ENCODE measurements at regions not wholly inside any gene's neighbourhood (a gene's known extent, or its start where the extent isn't known, plus 50 kb on each side); places are given as distances from the start of the nearest gene placed in this dataset.

GRCh38 chr12:75717902-75718301 lies 206.5 kb upstream of the KRR1 start:
- DNase-seq, result peak; percentile 85

GRCh38 chr12:75716291-75717025 lies 205.0 kb upstream of the KRR1 start:
- peak; percentile 19 for DNase-seq

GRCh38 chr12:75715682-75716081 lies 204.3 kb upstream of the KRR1 start:
- DNase-seq, result no peak

DNA sequence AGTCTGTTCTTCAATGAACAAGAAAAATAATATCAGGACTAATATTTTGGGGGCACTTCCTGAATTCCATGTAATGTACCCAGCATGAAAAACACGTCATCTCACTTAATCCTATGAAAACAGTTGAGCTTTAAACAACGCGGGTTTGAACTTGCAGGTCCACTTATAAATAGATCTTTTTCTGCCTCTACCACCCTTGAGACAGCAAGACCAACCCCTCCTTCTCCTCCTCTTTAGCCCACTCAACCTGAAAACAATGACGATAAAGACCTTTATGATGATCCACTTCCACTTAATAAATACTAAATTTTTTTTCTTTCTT lies 203.9 kb upstream of the KRR1 start:
- no peak for DNase-seq

GRCh38 chr12:75714462-75715322 lies 203.3 kb upstream of the KRR1 start:
- no peak for DNase-seq

- DNase-seq, result no peak
Observed at GRCh38 chr12:75713434-75713833, 202.0 kb upstream of the KRR1 start.

DNA sequence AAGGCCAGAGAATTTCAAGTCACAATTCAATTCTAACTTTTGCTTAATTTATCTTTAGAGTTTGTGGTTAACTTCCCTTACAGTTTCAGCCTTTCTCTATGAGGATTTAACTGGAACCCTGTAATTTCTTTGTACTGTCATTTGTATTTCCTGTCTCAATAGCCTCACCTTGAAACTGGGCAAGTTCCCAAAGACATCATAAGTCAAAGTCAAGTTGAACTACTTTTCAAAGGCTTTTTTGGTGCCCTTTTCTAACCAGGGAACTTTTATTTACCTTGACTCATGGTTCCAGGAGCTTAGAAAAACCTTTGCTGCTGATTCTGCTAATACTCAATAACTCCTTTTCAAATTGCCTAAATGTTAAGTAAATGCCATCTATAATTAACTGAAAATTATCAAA lies 200.8 kb upstream of the KRR1 start:
- DNase-seq, result no peak

DNA sequence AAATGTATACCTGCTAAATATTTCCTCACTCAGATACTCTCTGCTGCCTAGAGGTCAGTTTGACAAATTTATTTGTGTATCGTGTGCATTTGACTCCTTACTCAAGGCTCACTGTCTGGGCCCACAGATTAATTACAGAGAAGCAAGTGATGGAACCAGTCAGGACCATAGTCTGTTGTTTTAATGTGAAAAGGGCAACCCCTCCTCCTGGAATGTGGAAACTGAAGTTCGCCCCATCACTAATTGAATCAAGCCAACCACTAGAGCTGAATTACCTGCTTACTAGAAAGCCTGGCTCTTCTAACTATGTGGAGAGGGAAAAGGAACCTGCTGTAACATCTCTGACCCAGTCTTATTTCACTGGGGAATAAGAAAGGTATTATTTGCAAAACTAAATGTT lies 199.9 kb upstream of the KRR1 start:
- DNase-seq, result no peak

DNA sequence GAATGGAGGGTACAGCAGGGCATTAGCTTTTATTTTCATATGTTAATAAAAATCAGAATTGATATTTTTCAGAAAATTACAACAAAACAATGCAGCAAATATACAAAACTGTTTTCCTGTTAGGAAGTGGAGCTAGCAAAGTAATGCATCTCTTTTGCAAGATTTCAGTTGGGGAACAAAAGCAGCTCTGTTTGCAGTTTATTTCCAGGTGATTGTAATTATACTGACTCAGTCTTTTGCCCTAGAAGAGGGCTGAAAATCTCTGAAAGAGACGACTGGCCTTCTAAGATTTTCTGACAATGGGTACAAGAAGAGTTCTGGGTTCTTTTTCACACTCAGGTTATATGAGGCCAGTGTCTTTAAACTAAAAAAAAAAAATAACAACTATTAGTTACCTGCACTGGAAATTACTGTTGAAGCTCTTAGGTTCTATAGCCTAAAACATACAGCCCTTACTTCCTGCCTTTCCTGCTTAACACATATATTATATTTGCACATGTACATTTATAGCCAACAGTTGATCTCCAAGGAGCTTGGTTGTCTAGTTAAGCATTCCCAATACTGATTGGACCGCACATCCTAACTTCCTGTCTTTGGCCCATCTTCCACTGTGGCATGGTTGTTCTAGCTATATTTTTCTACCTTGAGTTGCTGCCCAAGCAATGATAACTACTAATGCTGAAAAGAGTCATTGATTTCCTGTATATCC lies 199.1 kb upstream of the KRR1 start:
- DNase-seq, result no peak

DNA sequence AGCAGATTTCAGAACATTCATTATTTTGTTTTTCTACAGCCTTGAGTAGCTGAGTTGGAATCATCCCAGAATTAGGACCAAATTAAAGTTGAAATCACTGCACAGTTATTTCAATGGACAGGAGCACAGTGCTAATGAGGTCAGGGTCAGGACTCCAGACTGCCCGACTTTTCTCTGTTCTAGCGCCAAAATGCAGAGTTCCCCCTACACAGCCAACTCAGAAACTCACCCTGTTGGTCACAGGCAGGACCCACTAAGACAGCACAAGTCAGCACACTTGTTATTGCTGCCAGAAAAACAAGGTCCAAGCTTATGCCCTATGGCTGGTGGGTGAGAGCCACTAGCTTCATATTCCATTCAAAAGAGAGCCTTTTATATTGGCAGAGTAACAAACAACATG lies 198.1 kb upstream of the KRR1 start:
- no peak for DNase-seq

GRCh38 chr12:75708802-75709201 lies 197.4 kb upstream of the KRR1 start:
- no peak for DNase-seq

GRCh38 chr12:75707983-75708382 lies 196.6 kb upstream of the KRR1 start:
- no peak for DNase-seq

- DNase-seq, result no peak
Observed at GRCh38 chr12:75706786-75707605, 195.6 kb upstream of the KRR1 start.

GRCh38 chr12:75705749-75706711 lies 194.6 kb upstream of the KRR1 start:
- no peak for DNase-seq

- DNase-seq, result no peak
Observed at GRCh38 chr12:75704664-75705063, 193.3 kb upstream of the KRR1 start.

GRCh38 chr12:75704208-75704607 lies 192.8 kb upstream of the KRR1 start:
- no peak for DNase-seq

- DNase-seq, result no peak
Observed at GRCh38 chr12:75703131-75703530, 191.7 kb upstream of the KRR1 start.

DNA sequence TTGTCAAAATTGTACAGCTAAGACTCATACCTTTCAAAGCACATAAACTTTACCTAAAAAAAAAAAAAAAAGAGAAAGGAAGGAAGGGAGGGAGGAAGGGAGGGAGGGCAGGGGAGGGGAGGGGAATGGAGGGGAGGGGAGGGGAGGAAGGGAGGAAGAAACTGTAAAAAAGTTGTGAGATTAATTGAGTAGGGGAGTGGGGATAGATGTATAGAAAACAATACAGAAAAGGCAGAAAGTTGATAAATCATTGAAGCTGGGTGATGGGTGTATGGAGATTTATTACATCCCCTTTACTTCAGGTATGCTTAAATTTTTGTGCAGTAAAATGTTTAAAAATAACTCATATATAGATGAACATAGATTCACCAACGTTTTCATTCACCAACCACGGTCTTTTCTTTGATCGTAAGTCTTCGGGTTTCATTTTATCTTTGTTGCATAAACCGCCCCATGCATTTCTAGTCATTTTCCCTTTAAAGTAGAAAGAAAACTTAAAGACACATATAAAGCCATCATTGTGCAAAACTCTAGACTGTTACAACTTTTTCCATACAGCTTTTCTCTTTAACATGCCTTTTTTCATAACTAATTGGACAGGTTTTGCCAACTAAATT lies 191.2 kb upstream of the KRR1 start:
- DNase-seq, result no peak

DNA sequence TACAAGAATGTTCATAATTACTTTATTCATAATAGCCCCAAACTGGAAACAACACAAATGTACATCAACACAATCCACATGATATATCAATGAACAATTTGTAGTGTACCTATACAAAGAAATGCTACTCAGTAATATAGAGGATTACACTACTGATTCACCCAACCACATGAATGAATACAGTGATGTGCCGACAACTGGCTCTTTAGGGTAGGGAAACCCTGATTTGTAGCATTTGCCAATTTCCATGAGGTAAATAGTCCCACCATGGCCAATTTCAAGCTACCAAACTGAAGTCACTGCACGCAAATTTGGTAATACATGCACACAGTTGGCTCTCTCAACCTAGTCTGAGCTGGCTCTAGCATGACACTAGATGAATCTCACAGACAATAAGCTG lies 190.4 kb upstream of the KRR1 start:
- no peak for DNase-seq

DNA sequence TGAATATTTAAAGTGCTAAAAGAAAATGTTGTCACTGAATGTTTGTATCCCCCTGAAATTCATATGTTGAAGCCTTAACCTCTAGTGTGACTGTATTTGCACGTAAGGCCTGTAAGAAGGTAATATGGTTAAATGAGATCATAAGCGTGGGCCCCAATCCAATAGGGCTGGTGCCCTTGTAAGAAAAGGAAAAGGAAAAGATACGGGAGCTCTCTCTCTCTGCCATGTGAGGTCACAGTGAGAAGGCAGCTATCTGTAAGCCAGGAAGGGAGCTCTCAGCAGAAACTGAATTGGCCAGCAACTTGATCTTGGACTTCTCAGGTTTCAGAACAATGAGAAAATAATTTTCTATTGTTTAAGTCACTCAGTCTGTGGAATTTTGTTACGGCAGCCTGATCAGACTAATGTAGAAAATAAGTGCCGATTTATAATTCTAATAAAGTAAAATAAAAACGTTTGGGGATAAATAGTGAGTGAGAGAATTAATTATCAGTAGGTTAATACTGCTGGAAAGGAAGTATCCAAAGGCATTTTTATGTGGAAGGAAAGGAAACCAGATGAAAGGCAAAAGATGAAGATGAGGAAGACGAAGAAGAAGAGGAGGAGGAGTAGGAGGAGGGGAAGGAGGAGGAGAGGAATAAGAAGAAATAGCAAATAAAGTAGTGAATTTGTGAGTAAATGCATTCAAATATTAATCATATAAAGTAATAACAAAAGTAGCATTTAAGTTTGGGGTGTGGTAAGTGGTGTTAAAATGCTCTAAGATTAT lies 188.5 kb upstream of the KRR1 start:
- no peak for DNase-seq

GRCh38 chr12:75699251-75699650 lies 187.8 kb upstream of the KRR1 start:
- no peak for DNase-seq
